Sigmoid colon (tissue), 4 donors: ENCODE measurements at regions not wholly inside any gene's neighbourhood (a gene's known extent, or its start where the extent isn't known, plus 50 kb on each side); places are given as distances from the start of the nearest gene placed in this dataset.

ENCODE experiments used
- CTCF ChIP-seq, 4 experiments: fragments of 450-650 bp in 3 of 4; fragments of 200-600 bp in 1 of 4; IDR thresholded peaks; one replicate each; pipeline ENCODE4 v1.5.1; 2016 to 2019; ENCODE audit warnings: antibody characterized with exemption in 4 of 4, mild to moderate bottlenecking in 3 of 4, moderate library complexity in 2 of 4
- EP300 ChIP-seq, 4 donors: sonication (generic); formaldehyde crosslinking; IDR thresholded peaks; one replicate each; pipeline ENCODE4 v1.6.1; 2017; ENCODE audit warnings: antibody characterized with exemption in 4 of 4
- POLR2A ChIP-seq, 2 donors: fragments of 450-650 bp; IDR thresholded peaks; one replicate each; pipeline ENCODE4 v1.6.1; 2016; ENCODE audit warnings: antibody characterized with exemption in 2 of 2, mild to moderate bottlenecking in 2 of 2, moderate library complexity in 2 of 2

GRCh38 chr13:107441279-107441678, 774.1 kb downstream of the LIG4 start:
- TF ChIP-seq CTCF (IDR thresholded peaks at IDR 0.05) (no peak), EP300 (IDR thresholded peaks at IDR 0.05) (no peak), POLR2A (IDR thresholded peaks at IDR 0.05) (no peak)
